HG03432 (cell line): ENCODE measurements at regions not wholly inside any gene's neighbourhood (a gene's known extent, or its start where the extent isn't known, plus 50 kb on each side); places are given as distances from the start of the nearest gene placed in this dataset.

ENCODE experiments used
- ATAC-seq: cut with Tn5 transposase; IDR thresholded peaks from one replicate; pipeline ENCODE4 v1.9.1; 2021; ENCODE audit warnings: mild to moderate bottlenecking, moderate library complexity; ENCODE audit not compliant: unreplicated experiment

GRCh38 chr1:39085174-39085573, 59.0 kb downstream of the NDUFS5 start:
- no peak for ATAC-seq

GRCh38 chr1:39086386-39086785, 60.2 kb downstream of the NDUFS5 start:
- ATAC-seq = no peak

GRCh38 chr1:39086865-39087409, 60.8 kb downstream of the NDUFS5 start:
- ATAC-seq = no peak

DNA sequence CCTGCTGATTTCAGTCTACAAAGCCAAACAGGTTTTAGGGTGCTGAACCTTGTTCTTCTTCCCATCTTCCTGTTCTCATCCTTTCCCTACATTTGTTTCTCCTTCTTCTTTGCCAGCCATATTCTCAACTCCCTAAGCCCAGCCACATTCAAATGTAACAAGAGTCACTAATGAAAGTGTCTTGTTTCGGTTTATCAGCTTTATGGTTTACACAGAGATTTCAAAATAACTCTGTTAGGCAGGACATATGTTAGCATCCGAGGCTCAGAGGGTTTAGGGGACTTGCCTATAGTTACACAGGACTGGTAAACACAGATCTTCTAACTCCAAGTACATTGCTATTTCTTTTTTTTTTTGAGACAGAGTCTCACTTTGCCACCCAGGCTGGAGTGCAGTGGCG, 61.3 kb downstream of the NDUFS5 start:
- ATAC-seq = no peak

DNA sequence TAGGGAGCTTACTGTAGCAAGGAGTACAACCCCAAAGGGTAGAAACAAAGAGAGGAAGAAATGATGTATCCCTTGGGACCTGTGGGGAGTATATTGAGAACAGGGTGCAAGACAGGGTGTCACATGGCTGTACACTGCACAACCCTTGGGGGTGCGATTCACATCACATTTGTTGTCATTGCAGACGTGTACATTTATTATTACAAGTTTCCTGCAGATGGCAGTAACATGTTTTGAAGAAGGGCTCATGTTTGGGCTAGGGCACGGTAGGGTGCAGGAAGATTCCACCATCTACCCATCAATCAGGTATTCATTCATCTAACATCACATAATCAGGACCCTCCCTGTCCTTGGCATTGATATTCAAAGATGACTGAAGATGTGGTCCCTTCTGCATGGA, 62.5 kb downstream of the NDUFS5 start:
- no peak for ATAC-seq

- no peak for ATAC-seq
Observed at GRCh38 chr1:39089931-39090521, 63.9 kb downstream of the NDUFS5 start.

DNA sequence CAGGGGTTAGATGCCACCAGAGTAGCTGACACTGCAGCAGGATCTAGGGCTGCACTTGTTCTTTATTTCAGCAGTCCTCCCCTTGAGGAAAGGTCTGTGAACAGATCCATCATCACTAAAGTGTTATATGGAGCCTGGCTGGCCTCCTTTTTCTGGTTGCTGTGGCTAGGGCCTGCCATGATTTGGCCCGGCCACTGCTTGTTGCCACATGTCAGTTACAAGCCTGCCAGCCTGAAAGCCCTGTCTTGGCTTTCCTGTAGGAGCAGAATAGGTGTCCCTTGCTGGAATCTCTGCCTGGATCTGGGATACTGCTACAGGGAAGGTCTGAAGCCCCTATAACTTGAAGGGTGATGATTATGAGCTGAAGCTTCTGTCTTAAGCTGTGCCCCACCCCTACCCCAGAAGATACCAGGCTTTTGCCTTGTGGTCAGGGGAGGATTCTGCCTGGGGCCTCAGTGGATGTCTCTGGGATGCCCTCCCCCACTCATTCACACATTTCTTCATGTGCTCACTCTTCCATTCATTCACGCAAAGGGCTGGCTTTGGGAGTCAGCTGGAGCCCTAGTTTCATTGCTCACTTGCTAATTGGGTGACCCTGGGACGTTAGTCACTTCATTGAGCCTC, 64.7 kb downstream of the NDUFS5 start:
- no peak for ATAC-seq

DNA sequence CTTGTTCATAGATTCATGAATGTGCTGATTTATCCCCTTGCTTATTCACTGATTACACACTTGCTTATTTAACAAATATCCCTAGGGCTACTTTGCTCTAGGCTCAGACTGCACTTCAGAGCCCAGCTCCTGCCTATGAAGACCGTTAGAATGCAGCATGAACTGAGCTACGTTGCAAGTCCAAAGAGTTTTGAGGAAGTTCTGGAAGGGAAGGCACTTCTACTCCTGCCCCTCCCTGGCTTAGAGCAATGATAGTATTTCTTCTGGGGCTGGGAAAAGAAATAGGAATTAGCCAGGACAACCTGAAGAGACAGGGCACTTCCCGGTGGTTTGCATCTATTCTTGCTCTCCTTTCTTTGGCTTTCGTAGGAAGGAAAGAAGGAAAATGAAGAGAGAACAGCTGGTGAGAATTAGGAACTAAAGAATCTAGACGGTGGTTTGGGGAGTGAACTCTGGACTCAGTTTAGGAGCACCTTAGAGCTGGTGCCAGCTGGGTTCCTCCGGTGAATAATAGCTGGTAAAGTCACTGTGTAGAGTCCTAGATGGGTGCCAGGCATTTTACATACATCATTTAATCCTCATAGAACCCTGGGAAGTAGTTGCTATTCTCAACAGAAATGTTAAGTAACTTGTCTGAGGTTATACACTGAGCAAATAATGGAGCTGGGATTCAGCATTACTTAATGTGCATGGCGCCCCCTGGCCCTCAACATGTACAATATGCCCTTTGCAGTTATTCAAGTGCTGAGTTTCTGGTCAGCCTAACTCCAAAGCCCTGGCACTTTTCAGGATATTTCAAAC, 65.9 kb downstream of the NDUFS5 start:
- ATAC-seq = no peak

DNA sequence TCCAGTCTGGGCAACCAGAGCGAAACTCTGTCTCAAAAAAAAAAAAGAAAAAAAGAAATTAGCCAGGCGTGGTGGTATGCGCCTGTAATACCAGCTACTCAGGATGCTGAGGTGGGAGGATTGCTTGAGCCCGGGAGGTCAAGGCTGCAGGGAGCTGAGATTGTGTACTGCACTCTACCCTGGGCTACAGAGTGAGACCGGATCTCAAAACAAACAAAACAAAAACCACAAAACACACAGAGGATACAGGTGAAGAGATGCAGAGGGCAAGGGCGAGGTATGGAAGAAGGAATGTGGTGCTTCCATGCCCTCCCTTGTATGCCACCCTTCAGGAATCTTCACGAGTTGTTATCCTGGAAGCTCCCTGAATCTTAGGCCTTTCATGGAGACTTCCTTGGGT, 68.5 kb downstream of the NDUFS5 start:
- ATAC-seq = no peak

DNA sequence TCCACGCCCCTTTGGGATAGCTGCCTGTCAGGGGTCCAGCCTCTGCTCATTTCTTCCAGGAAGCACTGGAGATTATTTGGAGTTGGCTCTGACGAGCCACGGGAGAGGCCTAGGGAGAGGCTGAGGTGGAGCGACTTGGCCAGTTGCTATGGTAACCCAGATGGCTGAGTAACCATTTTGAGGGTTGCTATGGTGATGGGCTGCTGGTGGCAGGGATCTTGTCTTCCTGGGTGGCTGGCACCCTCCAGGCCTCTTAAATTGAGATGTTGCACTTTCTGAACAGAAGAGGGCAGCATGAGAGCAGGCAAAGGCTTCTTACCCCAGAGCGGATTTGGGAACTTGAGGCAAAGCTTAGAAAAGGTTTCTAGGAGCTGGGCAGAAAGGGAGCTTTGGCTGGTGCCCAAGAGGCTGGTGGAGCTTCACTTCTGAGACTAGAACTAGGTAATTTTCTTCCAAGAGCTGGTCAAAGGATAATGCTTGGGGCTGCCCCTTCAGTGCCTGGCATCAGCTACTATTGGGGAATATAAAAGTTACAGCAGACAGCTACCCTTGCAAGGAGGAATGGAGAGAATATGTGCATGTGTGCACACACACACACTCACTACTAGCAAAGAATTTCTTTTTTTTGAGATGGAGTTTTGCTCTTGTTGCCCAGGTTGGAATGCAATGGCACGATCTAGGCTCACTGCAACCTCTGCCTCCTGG, 72.5 kb downstream of the NDUFS5 start:
- ATAC-seq = no peak

GRCh38 chr1:39102537-39103327, 76.6 kb downstream of the NDUFS5 start:
- ATAC-seq = no peak

DNA sequence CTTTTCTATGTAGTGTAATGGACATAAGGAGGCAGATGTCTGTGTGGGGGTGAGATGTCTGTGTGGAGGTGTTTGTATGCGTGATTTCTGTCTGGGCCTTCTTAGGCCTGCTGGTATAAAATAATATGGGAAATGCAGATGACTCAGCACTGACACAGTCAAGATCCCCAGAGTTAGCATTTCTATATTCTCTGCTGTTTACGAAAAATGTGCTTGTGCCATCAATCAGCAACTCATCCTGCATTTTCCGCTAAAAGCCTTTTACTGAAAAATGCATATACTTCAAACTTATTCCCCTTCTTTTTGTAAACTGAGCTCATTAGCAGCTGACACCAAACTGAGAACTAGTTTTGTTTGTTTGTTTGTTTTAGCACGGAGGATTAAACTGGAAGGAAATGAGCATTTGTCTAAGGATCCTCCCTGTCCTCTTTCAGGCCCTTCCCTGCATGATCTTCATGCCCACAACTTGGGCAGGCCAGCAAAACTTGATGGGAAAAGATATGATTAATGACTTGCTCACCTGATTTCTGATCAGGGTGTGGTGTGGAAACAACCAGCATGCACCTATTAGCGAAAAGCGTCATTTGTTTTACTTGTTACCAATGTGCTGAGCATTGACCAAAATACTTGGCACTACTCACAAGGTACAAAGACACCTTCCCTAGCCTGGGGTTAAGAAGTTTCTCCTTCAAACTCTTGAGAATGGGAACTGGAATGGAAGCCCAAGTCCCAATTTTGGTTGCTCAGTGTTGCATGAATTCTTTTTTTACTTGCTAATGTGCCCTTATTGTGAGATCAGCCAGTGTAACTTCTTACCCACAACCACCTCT, 77.4 kb downstream of the NDUFS5 start:
- no peak for ATAC-seq

DNA sequence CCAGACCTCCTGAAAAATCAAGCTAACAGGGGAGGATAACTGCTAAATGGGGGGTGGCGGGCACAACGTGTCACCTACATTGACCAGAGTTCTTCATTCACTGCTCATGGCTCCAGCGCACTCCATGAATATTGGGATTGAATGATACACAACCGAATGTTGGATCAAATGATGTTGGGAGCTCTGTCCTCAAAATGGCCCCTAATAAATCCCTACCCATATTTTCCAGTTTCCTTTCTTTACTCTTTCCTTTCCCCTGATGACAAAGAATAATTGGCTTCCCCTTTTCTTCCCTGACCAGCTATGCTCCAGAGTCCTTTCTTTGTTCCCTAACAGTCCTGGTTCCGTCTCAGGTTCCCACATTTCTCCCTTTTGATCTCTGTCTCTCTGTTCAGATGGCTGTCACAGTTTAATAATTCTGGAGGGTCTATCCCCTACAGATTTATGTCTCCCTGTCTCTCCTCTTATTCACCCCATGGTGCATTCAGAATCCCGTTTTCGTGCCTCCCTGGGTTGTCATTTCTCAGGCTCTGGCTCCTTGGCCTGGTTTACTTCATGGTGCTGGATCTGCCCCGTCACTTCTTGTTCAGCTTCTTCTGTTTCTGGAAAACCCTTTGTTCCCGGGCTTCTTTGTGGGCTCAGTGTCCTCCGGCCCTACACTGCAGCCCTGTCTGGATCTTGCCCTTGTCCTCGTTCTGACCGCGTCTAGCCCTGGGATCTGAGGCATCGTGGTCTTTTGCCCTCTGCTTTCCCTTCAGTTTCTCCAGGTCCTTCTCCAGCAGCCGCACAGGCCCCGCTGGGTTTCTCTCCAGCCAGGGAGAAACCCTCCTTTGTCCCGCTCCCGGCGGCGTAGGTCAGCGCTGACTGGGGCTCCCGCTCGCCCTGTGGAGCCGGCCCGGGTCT, 78.3 kb downstream of the NDUFS5 start:
- ATAC-seq = no peak

DNA sequence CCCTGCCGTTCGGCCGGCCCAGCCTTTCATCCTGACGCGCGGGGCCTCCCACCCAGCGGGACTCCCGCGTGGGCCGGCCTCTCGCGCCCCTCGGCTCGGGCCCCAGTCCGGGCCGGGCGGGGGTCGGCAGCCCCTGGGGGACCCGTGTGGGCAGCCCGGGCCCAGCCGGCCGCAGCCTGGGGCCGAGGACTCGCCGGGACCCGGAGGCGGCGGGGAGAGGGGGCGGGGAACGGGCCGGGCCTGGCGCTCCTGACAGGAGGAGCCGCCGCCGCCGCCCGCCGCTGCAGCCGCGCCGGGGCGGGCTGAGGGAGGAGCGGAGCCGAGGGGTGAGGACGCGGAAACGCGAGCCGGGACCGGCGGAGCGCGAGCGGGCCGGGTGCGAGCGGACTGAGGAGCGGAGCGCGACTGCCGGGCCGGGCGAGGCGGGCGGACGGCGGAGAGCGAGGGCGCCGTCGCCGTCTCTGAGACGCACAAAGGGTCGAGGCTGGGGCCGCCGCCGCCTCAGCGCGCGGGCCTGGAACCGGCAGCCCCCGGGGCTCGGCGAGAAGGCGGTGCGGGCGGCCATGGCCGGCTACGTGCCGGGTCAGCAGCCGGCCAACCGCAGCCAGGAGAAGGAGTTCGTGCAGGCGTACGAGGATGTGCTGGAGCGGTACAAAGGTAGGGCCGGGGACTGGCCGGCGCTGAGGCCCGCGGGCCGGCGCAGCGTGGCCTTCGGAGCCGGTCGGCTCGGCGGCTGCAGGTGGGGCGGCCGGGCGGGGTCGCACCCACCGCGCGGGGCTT, 79.1 kb downstream of the NDUFS5 start:
- peak; percentile 44 for ATAC-seq

DNA sequence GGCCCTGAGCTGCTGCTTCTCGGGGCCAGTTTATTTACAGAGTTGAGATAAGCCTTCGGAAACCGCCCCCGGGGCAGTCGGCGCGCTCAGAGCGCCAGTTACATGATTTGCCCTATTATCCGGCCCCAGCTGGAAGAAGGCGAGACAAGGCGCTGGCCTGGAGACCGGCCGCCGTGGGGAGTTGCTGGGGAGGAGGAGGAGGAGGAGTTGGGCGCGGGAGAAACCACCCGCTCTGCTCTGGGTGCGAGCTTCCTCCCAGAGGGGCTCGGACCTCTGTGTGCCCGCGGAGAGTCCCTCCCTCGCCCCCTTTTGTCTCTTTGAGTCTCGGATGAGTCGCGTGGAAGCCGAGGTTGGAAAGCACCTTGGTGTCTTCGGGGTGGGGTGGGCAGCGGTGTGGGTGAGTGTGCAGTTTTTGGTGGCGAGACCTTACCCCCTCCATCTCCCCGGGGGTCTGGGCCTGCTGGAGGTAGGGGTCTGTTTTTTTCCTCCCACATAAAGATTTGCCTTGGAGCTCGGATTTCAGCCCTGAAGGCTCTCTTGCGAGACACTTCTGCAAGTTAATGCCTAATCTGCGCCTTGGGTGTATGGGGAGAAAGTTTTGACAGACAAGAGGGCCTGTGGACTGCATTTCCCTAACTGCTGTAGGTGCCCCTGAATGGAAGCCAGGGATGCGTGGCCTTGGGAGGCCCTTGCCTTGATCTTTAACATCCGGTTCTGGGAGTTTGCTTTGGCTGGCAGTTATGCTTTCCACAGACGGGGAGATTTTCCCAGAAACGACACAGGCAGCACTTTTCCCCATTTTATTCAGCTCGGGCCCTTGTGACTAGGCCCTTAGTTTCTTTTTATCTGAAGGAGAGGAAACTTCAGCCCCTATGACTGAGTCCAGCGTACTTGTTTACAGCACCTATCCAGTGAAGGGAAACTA, 80.0 kb downstream of the NDUFS5 start:
- peak; percentile 31 for ATAC-seq

- ATAC-seq = no peak
Observed at GRCh38 chr1:39106801-39107327, 80.7 kb downstream of the NDUFS5 start.
